K562 (cell line): ENCODE measurements at regions not wholly inside any gene's neighbourhood (a gene's known extent, or its start where the extent isn't known, plus 50 kb on each side); places are given as distances from the start of the nearest gene placed in this dataset.

Experiments
- BCL6 ChIP-seq: fragments of 250-450 bp; sonication (Bioruptor Pico); IDR thresholded peaks from 2 replicates; pipeline ENCODE4 v1.4.0; 2020
- MAFG ChIP-seq: fragments of 450-650 bp; conservative IDR thresholded peaks from 2 replicates; pipeline ENCODE4 v1.6.1; 2016; ENCODE audit warnings: missing genetic modification characterization, missing compliant biosample characterization
- ZBTB40 ChIP-seq, 2 experiments: fragments of 450-650 bp in 1 of 2; sonication (generic) in 1 of 2; formaldehyde crosslinking in 1 of 2; IDR thresholded peaks; 2 replicates each; pipeline versions ENCODE4 v1.7.1 to v1.9.0; 2016 to 2022; ENCODE audit warnings: inconsistent platforms in 1 of 2, mild to moderate bottlenecking in 1 of 2, missing genetic modification reagents in 1 of 2
- TF ChIP-seq, protein P1 (sequence below), 2 experiments: fragments of 450-650 bp in 1 of 2; sonication (generic) in 1 of 2; formaldehyde crosslinking; conservative IDR thresholded peaks; 2 replicates each; pipeline versions ENCODE4 v1.4.0 to v1.8.1; 2020 to 2022; ENCODE audit warnings: mild to moderate bottlenecking in 1 of 2, missing genetic modification reagents in 1 of 2

- TF ChIP-seq ZBTB40 (IDR thresholded peaks at IDR 0.05) (no peak), ZBTB40 (CRISPR knock-in tag; IDR thresholded peaks at IDR 0.05) (no peak), MAFG (no peak), BCL6 (CRISPR knock-in tag) (no peak)
- TF ChIP-seq, protein P1, sequence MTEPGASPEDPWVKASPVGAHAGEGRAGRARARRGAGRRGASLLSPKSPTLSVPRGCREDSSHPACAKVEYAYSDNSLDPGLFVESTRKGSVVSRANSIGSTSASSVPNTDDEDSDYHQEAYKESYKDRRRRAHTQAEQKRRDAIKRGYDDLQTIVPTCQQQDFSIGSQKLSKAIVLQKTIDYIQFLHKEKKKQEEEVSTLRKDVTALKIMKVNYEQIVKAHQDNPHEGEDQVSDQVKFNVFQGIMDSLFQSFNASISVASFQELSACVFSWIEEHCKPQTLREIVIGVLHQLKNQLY (CRISPR knock-in tag; conservative IDR thresholded peaks at IDR 0.05), result no peak
- TF ChIP-seq, all 486 proteins: peak for 0
These were observed 1059.3 kb upstream of the GYPC start (continued) for GRCh38 chr2:125596612-125597011.
